ENCODE measurements at regions not wholly inside any gene's neighbourhood (a gene's known extent, or its start where the extent isn't known, plus 50 kb on each side); places are given as distances from the start of the nearest gene placed in this dataset.

DNA sequence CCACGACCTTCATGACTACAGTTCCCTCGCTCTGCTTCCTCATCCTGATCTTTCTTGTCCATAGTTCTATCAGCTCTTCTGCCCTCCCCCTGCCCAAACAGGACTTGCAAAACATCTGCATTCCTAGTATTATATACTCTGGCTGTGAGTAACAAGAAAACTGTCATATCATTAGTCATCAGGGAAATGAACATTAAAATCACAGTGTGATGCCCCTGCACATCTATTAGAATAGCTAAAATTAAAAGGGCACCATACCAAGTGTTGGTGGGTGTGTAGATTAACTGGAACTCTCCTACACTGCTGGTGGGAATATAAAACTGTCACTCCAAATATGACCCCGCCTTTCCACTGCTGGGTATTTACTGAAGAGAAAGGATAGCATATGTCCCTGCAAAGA, 141.8 kb downstream of the C7orf25 start:
- Histone ChIP-seq H3K4me3 (no peak overlapping the region), H3K4me1 (ENCODE audit: low read depth) (no peaks in the 10 kb centered on the region), H3K9me3 (no peaks in the 10 kb centered on the region), H3K36me3 (ENCODE audit: low read depth) (no peaks in the 10 kb centered on the region)
- TF ChIP-seq, protein P1, sequence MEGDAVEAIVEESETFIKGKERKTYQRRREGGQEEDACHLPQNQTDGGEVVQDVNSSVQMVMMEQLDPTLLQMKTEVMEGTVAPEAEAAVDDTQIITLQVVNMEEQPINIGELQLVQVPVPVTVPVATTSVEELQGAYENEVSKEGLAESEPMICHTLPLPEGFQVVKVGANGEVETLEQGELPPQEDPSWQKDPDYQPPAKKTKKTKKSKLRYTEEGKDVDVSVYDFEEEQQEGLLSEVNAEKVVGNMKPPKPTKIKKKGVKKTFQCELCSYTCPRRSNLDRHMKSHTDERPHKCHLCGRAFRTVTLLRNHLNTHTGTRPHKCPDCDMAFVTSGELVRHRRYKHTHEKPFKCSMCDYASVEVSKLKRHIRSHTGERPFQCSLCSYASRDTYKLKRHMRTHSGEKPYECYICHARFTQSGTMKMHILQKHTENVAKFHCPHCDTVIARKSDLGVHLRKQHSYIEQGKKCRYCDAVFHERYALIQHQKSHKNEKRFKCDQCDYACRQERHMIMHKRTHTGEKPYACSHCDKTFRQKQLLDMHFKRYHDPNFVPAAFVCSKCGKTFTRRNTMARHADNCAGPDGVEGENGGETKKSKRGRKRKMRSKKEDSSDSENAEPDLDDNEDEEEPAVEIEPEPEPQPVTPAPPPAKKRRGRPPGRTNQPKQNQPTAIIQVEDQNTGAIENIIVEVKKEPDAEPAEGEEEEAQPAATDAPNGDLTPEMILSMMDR (IDR thresholded peaks at IDR 0.05): no peak
- intact Hi-C loops (cut with DNase I, micrococcal nuclease): no loop called here
- DNase-seq (no peak), ATAC-seq (no peak)

DNA sequence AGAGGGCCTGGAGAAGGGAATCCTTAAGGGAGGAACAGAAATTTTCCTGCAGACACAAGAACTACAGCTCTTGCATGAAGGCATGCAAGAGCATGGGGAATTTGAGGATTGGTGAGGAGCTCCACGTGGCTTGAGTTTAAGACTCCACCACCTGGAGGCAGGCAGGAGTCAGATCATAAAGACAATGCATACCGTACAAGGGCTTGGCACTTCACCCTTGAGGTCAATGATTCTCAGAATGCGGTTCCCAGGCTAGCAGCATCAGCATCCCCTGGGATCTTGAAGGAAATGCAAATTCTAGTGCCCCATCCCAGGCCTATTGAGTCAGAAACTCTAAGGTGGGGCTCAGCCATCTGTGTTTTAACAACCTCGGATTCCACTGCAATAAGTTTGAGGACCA, 143.8 kb downstream of the C7orf25 start:
- H3K36me3 ChIP-seq (ENCODE audit: low read depth): no peaks in the 10 kb centered on the region
- H3K9me3 ChIP-seq: no peaks in the 10 kb centered on the region
- no peak for DNase-seq
- ATAC-seq: no peak
- H3K4me1 ChIP-seq (ENCODE audit: low read depth): no peaks in the 10 kb centered on the region
- intact Hi-C loops (cut with DNase I, micrococcal nuclease): no loop called here
- TF ChIP-seq, protein P1 (IDR thresholded peaks at IDR 0.05): no peak
- no peak overlapping the region for H3K4me3 ChIP-seq

DNA sequence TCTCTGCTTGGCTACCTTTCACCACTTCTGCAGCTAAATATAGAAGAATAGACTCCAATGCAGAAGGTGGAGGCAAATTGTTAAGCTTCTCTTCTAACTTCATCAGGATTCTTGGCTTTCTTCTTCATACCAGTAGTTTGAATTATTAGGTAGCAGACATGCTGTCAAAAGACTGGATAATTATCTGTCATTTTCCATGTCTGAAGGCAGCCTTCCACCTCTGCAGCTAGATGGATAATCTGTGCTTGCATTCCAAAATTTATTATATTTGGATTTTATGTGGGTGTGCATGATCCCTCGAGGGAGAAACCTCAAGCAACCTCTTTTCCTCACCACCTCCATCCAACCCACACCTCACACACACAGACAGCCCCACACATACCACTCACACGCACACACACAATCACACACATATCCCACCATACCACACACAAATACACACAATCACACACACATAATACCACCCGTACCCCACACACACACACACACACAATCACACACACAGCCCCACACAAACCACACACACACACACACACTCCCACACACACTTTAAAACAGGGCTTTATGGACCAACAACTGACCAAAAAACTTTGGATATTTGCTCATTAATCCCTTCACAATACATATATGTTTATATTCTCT, 145.0 kb downstream of the C7orf25 start:
- TF ChIP-seq, protein P1 (IDR thresholded peaks at IDR 0.05): no peak
- intact Hi-C loops (cut with DNase I, micrococcal nuclease): no loop called here
- DNase-seq (no peak), ATAC-seq (no peak)
- no peaks in the 10 kb centered on the region for H3K36me3 ChIP-seq (ENCODE audit: low read depth)
- H3K4me1 ChIP-seq (ENCODE audit: low read depth): no peaks in the 10 kb centered on the region
- no peak overlapping the region for H3K4me3 ChIP-seq
- H3K9me3 ChIP-seq: no peaks in the 10 kb centered on the region

DNA sequence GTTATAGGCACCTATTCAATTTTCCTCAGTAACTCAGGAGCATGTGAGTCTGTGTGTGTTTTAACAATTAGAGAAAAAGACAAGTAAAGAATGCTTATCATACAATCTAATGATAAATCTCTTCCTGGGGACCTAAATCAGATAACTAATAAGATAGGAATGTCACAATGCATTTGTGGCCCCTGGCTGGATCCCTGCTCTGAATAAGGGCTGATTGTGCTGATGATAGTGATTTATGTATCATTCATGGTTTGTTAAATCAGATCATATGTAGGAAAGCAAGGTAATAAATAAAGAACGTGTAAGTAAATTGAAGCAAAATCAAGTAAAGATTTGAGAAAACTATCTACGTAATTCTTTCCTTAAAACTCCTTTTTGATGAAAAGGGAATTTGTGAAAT, 145.9 kb downstream of the C7orf25 start:
- no peaks in the 10 kb centered on the region for H3K36me3 ChIP-seq (ENCODE audit: low read depth)
- no peaks in the 10 kb centered on the region for H3K9me3 ChIP-seq
- intact Hi-C loops (cut with DNase I, micrococcal nuclease): no loop called here
- no peak for ATAC-seq
- no peaks in the 10 kb centered on the region for H3K4me1 ChIP-seq (ENCODE audit: low read depth)
- no peak for DNase-seq
- TF ChIP-seq, protein P1 (IDR thresholded peaks at IDR 0.05): no peak
- H3K4me3 ChIP-seq: no peak overlapping the region

DNA sequence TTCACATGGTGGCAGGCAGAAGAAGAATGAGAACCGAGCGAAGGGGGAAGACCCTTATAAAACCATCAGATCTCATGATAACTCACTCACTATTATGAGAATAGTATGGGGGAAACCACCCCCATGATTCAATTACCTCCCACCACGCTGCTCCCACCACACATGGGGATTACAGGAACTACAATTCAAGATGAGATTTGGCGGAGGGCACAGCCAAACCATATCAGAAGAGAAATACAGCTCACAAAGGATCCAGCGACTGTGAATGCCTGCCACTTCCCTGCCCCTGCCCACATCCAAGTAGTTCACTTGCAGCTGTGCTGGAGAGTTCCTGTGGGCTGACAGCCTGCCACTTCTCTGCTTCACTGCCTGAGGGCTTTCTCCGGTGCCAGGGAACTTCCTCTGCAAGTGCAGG, 148.7 kb downstream of the C7orf25 start:
- H3K9me3 ChIP-seq: no peaks in the 10 kb centered on the region
- ATAC-seq (no peak), DNase-seq (no peak)
- TF ChIP-seq, protein P1 (IDR thresholded peaks at IDR 0.05): no peak
- no peak overlapping the region for H3K4me3 ChIP-seq
- H3K4me1 ChIP-seq (ENCODE audit: low read depth): no peaks in the 10 kb centered on the region
- H3K36me3 ChIP-seq (ENCODE audit: low read depth): no peaks in the 10 kb centered on the region
- intact Hi-C loops (cut with DNase I, micrococcal nuclease): no loop called here

DNA sequence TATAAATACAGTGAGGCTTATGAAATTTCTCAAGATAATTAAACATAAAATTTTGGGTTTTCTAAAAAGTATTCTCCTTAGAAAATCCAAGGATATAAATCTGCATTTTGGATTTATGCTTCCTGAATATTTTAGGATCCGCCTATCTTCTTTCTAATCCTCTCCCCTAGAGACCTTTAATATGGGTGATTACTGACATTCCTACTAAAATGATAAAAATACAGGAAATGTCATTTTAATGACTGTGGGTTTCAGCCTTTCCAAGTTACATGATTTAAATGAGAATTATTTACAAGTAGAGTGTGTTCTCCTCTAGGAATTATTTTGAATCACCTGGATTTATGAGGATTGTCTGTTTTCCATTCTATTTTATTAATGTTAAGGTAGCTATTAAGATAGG, 150.4 kb downstream of the C7orf25 start:
- no peak for DNase-seq
- Histone ChIP-seq H3K36me3 (ENCODE audit: low read depth) (no peaks in the 10 kb centered on the region), H3K9me3 (no peaks in the 10 kb centered on the region), H3K4me3 (no peak overlapping the region), H3K4me1 (ENCODE audit: low read depth) (no peaks in the 10 kb centered on the region)
- no peak for ATAC-seq
- intact Hi-C loops (cut with DNase I, micrococcal nuclease): no loop called here
- TF ChIP-seq, protein P1 (IDR thresholded peaks at IDR 0.05): no peak

All from mucosa of descending colon (tissue), 3 donors.